ENCODE measurements at regions not wholly inside any gene's neighbourhood (a gene's known extent, or its start where the extent isn't known, plus 50 kb on each side); places are given as distances from the start of the nearest gene placed in this dataset.

DNA sequence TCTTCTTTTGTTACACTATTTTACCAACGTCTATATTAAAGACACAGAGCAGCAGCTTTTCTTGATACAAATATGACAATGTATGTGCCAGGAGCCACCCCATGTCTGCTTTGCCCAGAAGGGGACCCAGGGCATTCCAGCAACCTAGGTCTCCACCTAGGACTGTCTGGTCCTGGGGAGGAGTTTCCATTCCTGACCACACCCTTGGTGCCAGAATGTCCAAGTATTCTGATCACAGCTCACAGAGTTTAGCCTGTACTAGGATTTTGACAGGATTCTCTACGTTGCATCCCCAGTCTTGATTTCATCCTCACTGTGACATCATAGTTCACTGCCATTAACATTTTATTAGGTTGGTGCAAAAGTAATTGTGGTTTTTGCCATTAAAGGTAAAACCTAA lies 224.7 kb downstream of the SREK1 start:
- DNase-seq = no peak

DNA sequence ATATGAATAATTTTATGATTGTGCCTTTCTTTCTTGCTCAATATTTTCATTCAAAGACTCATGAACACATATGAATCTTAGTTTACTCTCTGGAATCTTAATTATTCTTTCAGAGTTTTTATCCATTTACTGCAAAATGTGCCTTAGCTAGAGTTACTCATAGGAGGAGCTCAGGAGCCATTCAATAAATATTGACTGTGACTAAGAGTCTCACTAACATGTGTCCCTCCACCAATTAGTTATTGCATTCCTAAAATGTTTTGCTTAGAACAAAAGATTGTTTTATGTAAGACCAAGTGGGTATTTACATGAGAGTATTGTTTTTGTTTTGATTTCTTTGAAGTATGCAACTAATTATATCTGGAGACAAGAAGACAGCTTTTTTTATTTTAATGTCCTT lies 218.4 kb upstream of the MAST4 start:
- Mint-ChIP-seq H3K27me3 (ENCODE audit: insufficient read depth) (no peaks in the 10 kb centered on the region), H3K36me3 (ENCODE audit: low read depth) (no peaks in the 10 kb centered on the region), H3K27ac (no peak overlapping the region), H3K4me3 (no peak overlapping the region), H3K9me3 (peaks cover 14% of the 10 kb centered on the region), H3K4me1 (peaks cover 5% of the 10 kb centered on the region)
- Histone ChIP-seq H3K4me1 (ENCODE audit: control insufficient read depth, insufficient read depth, low read length) (no peaks in the 10 kb centered on the region), H3K4me3 (ENCODE audit: low read length) (no peak overlapping the region), H3K27me3 (ENCODE audit: control insufficient read depth, insufficient read depth, low read length, poor library complexity, severe bottlenecking) (no peaks in the 10 kb centered on the region), H3K9me3 (ENCODE audit: control insufficient read depth, low read length) (no peaks in the 10 kb centered on the region), H3K36me3 (ENCODE audit: control insufficient read depth, insufficient read depth, low read length) (no peaks in the 10 kb centered on the region), H3K9ac (ENCODE audit: extremely low read depth, low read length, poor library complexity, severe bottlenecking) (no peak overlapping the region), H3K27ac (ENCODE audit: low read depth, low read length) (no peak overlapping the region)
- TF ChIP-seq CTCF (conservative IDR thresholded peaks at IDR 0.05) = no peak
- DNase-seq = no peak

More for the DNA sequence above, 224.7 kb downstream of the SREK1 start:
- no peak for TF ChIP-seq CTCF (conservative IDR thresholded peaks at IDR 0.05)
- no peaks in the 10 kb centered on the region for H3K9me3 ChIP-seq (ENCODE audit: control insufficient read depth, low read length)
- Mint-ChIP-seq H3K9me3 (no peaks in the 10 kb centered on the region), H3K36me3 (ENCODE audit: low read depth) (no peaks in the 10 kb centered on the region), H3K4me3 (no peak overlapping the region), H3K27me3 (ENCODE audit: insufficient read depth) (peaks cover 3% of the 10 kb centered on the region), H3K27ac (no peak overlapping the region), H3K4me1 (no peaks in the 10 kb centered on the region)
- H3K36me3 ChIP-seq (ENCODE audit: control insufficient read depth, insufficient read depth, low read length) = no peaks in the 10 kb centered on the region
- WGBS, 2 experiments (ENCODE audit: insufficient coverage in 1 of 2, insufficient read length in 1 of 2) = 91 to 100% methylated on average over 1 to 2 of the region's 2 CpGs
- no peak overlapping the region for H3K4me3 ChIP-seq (ENCODE audit: low read length)
- H3K4me1 ChIP-seq (ENCODE audit: control insufficient read depth, insufficient read depth, low read length) = no peaks in the 10 kb centered on the region
- H3K9ac ChIP-seq (ENCODE audit: extremely low read depth, low read length, poor library complexity, severe bottlenecking) = no peak overlapping the region
- H3K27ac ChIP-seq (ENCODE audit: low read depth, low read length) = no peak overlapping the region
- peaks cover 3% of the 10 kb centered on the region for H3K27me3 ChIP-seq (ENCODE audit: control insufficient read depth, insufficient read depth, low read length, poor library complexity, severe bottlenecking)

GRCh38 chr5:66378407-66378806 lies 217.8 kb upstream of the MAST4 start:
- H3K27me3 Mint-ChIP-seq (ENCODE audit: insufficient read depth) = no peaks in the 10 kb centered on the region
- WGBS, 2 experiments (ENCODE audit: insufficient coverage in 1 of 2, insufficient read length in 1 of 2) = 87% methylated on average over 1 of the region's 1 CpG; no CpG with 5 or more reads in 1 of the 2 experiments
- peaks cover 15% of the 10 kb centered on the region for H3K9me3 Mint-ChIP-seq
- peaks cover 5% of the 10 kb centered on the region for H3K4me1 Mint-ChIP-seq
- no peaks in the 10 kb centered on the region for H3K9me3 ChIP-seq (ENCODE audit: control insufficient read depth, low read length)
- H3K36me3 Mint-ChIP-seq (ENCODE audit: low read depth) = no peaks in the 10 kb centered on the region
- H3K27ac ChIP-seq (ENCODE audit: low read depth, low read length) = no peak overlapping the region
- no peaks in the 10 kb centered on the region for H3K4me1 ChIP-seq (ENCODE audit: control insufficient read depth, insufficient read depth, low read length)
- no peak overlapping the region for H3K4me3 Mint-ChIP-seq
- no peak overlapping the region for H3K4me3 ChIP-seq (ENCODE audit: low read length)
- no peak for DNase-seq
- H3K27me3 ChIP-seq (ENCODE audit: control insufficient read depth, insufficient read depth, low read length, poor library complexity, severe bottlenecking) = no peaks in the 10 kb centered on the region
- no peaks in the 10 kb centered on the region for H3K36me3 ChIP-seq (ENCODE audit: control insufficient read depth, insufficient read depth, low read length)
- no peak overlapping the region for H3K9ac ChIP-seq (ENCODE audit: extremely low read depth, low read length, poor library complexity, severe bottlenecking)
- TF ChIP-seq CTCF (conservative IDR thresholded peaks at IDR 0.05) = no peak
- H3K27ac Mint-ChIP-seq = no peak overlapping the region

All from endodermal cell (in vitro differentiated cells).